ENCODE measurements at regions not wholly inside any gene's neighbourhood (a gene's known extent, or its start where the extent isn't known, plus 50 kb on each side); places are given as distances from the start of the nearest gene placed in this dataset.

GRCh38 chr11:15716550-15716949 lies 601.8 kb downstream of the INSC start (continued):
- TF ChIP-seq REST (IDR thresholded peaks at IDR 0.05; ENCODE audit: unreplicated experiment) = no peak
- no peak for TF ChIP-seq EZH2phosphoT487 (IDR thresholded peaks at IDR 0.05; ENCODE audit: unreplicated experiment)
- TF ChIP-seq EZH2 (IDR thresholded peaks at IDR 0.05; ENCODE audit: low read depth, unreplicated experiment) = no peak
- TF ChIP-seq ETS1 (IDR thresholded peaks at IDR 0.05) = no peak
- no peak for TF ChIP-seq JUNB (IDR thresholded peaks at IDR 0.05; ENCODE audit: unreplicated experiment)

DNA sequence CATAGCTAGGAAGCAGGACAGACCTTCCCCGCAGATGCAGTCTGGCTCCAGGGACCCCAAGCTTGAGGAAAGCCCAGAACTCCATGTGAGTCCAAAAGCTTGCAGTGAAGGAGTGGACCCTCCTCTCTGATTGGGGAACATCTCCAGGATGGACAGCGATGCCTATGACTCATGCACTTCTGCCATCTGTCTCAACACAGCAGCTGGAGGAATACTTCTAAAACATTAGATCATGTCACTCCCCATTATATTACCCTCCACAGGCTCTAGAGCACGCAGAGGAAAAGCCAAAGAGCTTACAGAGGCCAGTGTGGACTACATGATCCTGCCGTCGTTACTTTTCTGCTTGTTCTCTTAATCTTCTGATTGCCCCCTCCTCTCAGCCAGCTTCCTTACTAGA lies 605.7 kb downstream of the INSC start:
- Histone ChIP-seq H3K27ac (ENCODE audit: low read depth) (no peak overlapping the region), H3K4me3 (no peak overlapping the region), H3K4me1 (ENCODE audit: insufficient read depth) (no peaks in the 10 kb centered on the region), H3K36me3 (ENCODE audit: insufficient read depth) (no peaks in the 10 kb centered on the region), H3K9me2 (ENCODE audit: insufficient read depth) (0 out of 2 replicates have a peak, but pooled peaks cover 20% of the 10 kb centered on the region), H2AFZ (no peak overlapping the region), H3K27me3 (ENCODE audit: insufficient read depth) (no peaks in the 10 kb centered on the region), H3K4me2 (no peak overlapping the region), H3K79me2 (replicated peaks; ENCODE audit: insufficient read depth) (no peaks in the 10 kb centered on the region), H3F3A (replicated peaks; ENCODE audit: low read depth) (no peaks in the 10 kb centered on the region), H4K20me1 (replicated peaks; ENCODE audit: insufficient read depth) (no peaks in the 10 kb centered on the region)
- DNase-seq (ENCODE audit: low spot score) (no peak), ATAC-seq (no peak)
- Mint-ChIP-seq H3K27me3 (ENCODE audit: insufficient read depth, low read depth, poor library complexity) (peaks cover 2% of the 10 kb centered on the region), H3K27ac (no peak overlapping the region), H3K9me3 (no peaks in the 10 kb centered on the region; the same call in 2 of the 3 replicates), H3K4me3 (no peak overlapping the region), H3K36me3 (ENCODE audit: low read depth) (no peaks in the 10 kb centered on the region; the same call in 2 of the 3 replicates), H3K4me1 (no peaks in the 10 kb centered on the region; the same call in 2 of the 3 replicates)
- TF ChIP-seq CTCF (conservative IDR thresholded peaks at IDR 0.05; ENCODE audit: low read depth in 2 of 2) (no peak), NANOG (IDR thresholded peaks at IDR 0.05; ENCODE audit: borderline replicate concordance) (no peak), EZH2phosphoT487 (IDR thresholded peaks at IDR 0.05; ENCODE audit: unreplicated experiment) (no peak), REST (IDR thresholded peaks at IDR 0.05; ENCODE audit: unreplicated experiment) (no peak), POLR2AphosphoS5 (IDR thresholded peaks at IDR 0.05; ENCODE audit: low read depth) (no peak), CREB1 (CRISPR knock-in tag; IDR thresholded peaks at IDR 0.05; ENCODE audit: low read depth) (no peak), ZNF114 (CRISPR knock-in tag; IDR thresholded peaks at IDR 0.05) (no peak), EZH2 (IDR thresholded peaks at IDR 0.05; ENCODE audit: low read depth, unreplicated experiment) (no peak), ZNF331 (CRISPR knock-in tag; IDR thresholded peaks at IDR 0.05; ENCODE audit: low read depth) (no peak)
